ENCODE measurements at regions not wholly inside any gene's neighbourhood (a gene's known extent, or its start where the extent isn't known, plus 50 kb on each side); places are given as distances from the start of the nearest gene placed in this dataset.

- WGBS: 59% methylated on average over 4 of the region's 4 CpGs
- H3K27ac ChIP-seq (ENCODE audit: low read depth in 1 of 2, low read length in 2 of 2): no peak overlapping the region
- no peaks in the 10 kb centered on the region for H3K4me1 ChIP-seq (ENCODE audit: control insufficient read depth in 4 of 4, insufficient read depth in 4 of 4, low read length in 3 of 4)
- no peak for TF ChIP-seq HNF4G (IDR thresholded peaks at IDR 0.05)
- TF ChIP-seq SP1 (IDR thresholded peaks at IDR 0.05): no peak
- TF ChIP-seq HNF4A (conservative IDR thresholded peaks at IDR 0.05): no peak
- no peak for TF ChIP-seq FOXA1 (IDR thresholded peaks at IDR 0.05)
- no peak for TF ChIP-seq RAD21 (IDR thresholded peaks at IDR 0.05)
- TF ChIP-seq EGR1 (IDR thresholded peaks at IDR 0.05; ENCODE audit: low read depth in 2 of 2): no peak
- TF ChIP-seq MAX (IDR thresholded peaks at IDR 0.05): no peak
- TF ChIP-seq GABPA (IDR thresholded peaks at IDR 0.05 in 1 of 2, conservative IDR thresholded peaks at IDR 0.05 in 1 of 2): no peak
- no peak for TF ChIP-seq ZBTB33 (IDR thresholded peaks at IDR 0.05)
- no peak for TF ChIP-seq TAF1 (conservative IDR thresholded peaks at IDR 0.05)
- TF ChIP-seq RXRA (IDR thresholded peaks at IDR 0.05): no peak
- TF ChIP-seq NR2F2 (IDR thresholded peaks at IDR 0.05): no peak
- no peaks in the 10 kb centered on the region for H3K27me3 ChIP-seq (ENCODE audit: control insufficient read depth in 4 of 4, insufficient read depth in 4 of 4, low read length in 3 of 4)
- H3K36me3 ChIP-seq (ENCODE audit: control insufficient read depth in 4 of 4, insufficient read depth in 3 of 4, low read depth in 1 of 4, low read length in 3 of 4): no peaks in the 10 kb centered on the region
- H3K9me3 ChIP-seq (ENCODE audit: control insufficient read depth in 4 of 4, low read length in 3 of 4): no peaks in the 10 kb centered on the region
- H3K4me3 ChIP-seq (ENCODE audit: low read depth in 1 of 3, low read length in 3 of 3): no peak overlapping the region
- H3K9ac ChIP-seq (ENCODE audit: low read depth in 1 of 2, low read length in 2 of 2): no peak overlapping the region
- no peak for DNase-seq (ENCODE audit: low spot score)
These were observed 834.6 kb downstream of the JRKL start for GRCh38 chr11:97224396-97224795.

- no peak overlapping the region for H3K4me3 ChIP-seq (ENCODE audit: low read depth in 1 of 3, low read length in 3 of 3)
- H3K9me3 ChIP-seq (ENCODE audit: control insufficient read depth in 4 of 4, low read length in 3 of 4): no peaks in the 10 kb centered on the region
- no peaks in the 10 kb centered on the region for H3K4me1 ChIP-seq (ENCODE audit: control insufficient read depth in 4 of 4, insufficient read depth in 4 of 4, low read length in 3 of 4)
- H3K27me3 ChIP-seq (ENCODE audit: control insufficient read depth in 4 of 4, insufficient read depth in 4 of 4, low read length in 3 of 4): no peaks in the 10 kb centered on the region
- no peaks in the 10 kb centered on the region for H3K36me3 ChIP-seq (ENCODE audit: control insufficient read depth in 4 of 4, insufficient read depth in 3 of 4, low read depth in 1 of 4, low read length in 3 of 4)
- WGBS: 82% methylated on average over 5 of the region's 5 CpGs
- H3K9ac ChIP-seq (ENCODE audit: low read depth in 1 of 2, low read length in 2 of 2): no peak overlapping the region
- DNase-seq (ENCODE audit: low spot score): no peak
- no peak overlapping the region for H3K27ac ChIP-seq (ENCODE audit: low read depth in 1 of 2, low read length in 2 of 2)
- TF ChIP-seq HNF4A (conservative IDR thresholded peaks at IDR 0.05): no peak
These were observed 836.0 kb downstream of the JRKL start for GRCh38 chr11:97225794-97226193.

GRCh38 chr11:97229936-97230335, 840.1 kb downstream of the JRKL start:
- H3K4me1 ChIP-seq (ENCODE audit: control insufficient read depth in 4 of 4, insufficient read depth in 4 of 4, low read length in 3 of 4): no peaks in the 10 kb centered on the region
- no peak for TF ChIP-seq YY1 (IDR thresholded peaks at IDR 0.05)
- TF ChIP-seq HNF4G (IDR thresholded peaks at IDR 0.05): no peak
- no peak for TF ChIP-seq ATF3 (IDR thresholded peaks at IDR 0.05)
- no peak for TF ChIP-seq SP1 (IDR thresholded peaks at IDR 0.05)
- TF ChIP-seq RAD21 (IDR thresholded peaks at IDR 0.05): no peak
- TF ChIP-seq JUND (IDR thresholded peaks at IDR 0.05): no peak
- TF ChIP-seq MAX (IDR thresholded peaks at IDR 0.05): no peak
- no peak for TF ChIP-seq NR2F2 (IDR thresholded peaks at IDR 0.05)
- no peak for TF ChIP-seq HNF4A (conservative IDR thresholded peaks at IDR 0.05)
- no peak for TF ChIP-seq ZBTB33 (IDR thresholded peaks at IDR 0.05)
- no peak for TF ChIP-seq FOXA1 (IDR thresholded peaks at IDR 0.05)
- TF ChIP-seq CTCF (IDR thresholded peaks at IDR 0.05; ENCODE audit: low read depth, low read length, missing input control): no peak
- no peak for TF ChIP-seq EGR1 (IDR thresholded peaks at IDR 0.05; ENCODE audit: low read depth in 2 of 2)
- no peak for TF ChIP-seq GABPA (IDR thresholded peaks at IDR 0.05 in 1 of 2, conservative IDR thresholded peaks at IDR 0.05 in 1 of 2)
- TF ChIP-seq TAF1 (conservative IDR thresholded peaks at IDR 0.05): no peak
- no peaks in the 10 kb centered on the region for H3K27me3 ChIP-seq (ENCODE audit: control insufficient read depth in 4 of 4, insufficient read depth in 4 of 4, low read length in 3 of 4)
- H3K9me3 ChIP-seq (ENCODE audit: control insufficient read depth in 4 of 4, low read length in 3 of 4): no peaks in the 10 kb centered on the region
- no peaks in the 10 kb centered on the region for H3K36me3 ChIP-seq (ENCODE audit: control insufficient read depth in 4 of 4, insufficient read depth in 3 of 4, low read depth in 1 of 4, low read length in 3 of 4)
- 59% methylated on average over 3 of the region's 3 CpGs for WGBS
- H3K9ac ChIP-seq (ENCODE audit: low read depth in 1 of 2, low read length in 2 of 2): no peak overlapping the region
- H3K27ac ChIP-seq (ENCODE audit: low read depth in 1 of 2, low read length in 2 of 2): no peak overlapping the region
- H3K4me3 ChIP-seq (ENCODE audit: low read depth in 1 of 3, low read length in 3 of 3): no peak overlapping the region
- no peak for DNase-seq (ENCODE audit: low spot score)
